SK-N-SH (cell line): ENCODE measurements at regions not wholly inside any gene's neighbourhood (a gene's known extent, or its start where the extent isn't known, plus 50 kb on each side); places are given as distances from the start of the nearest gene placed in this dataset.

Experiments
- CTCF ChIA-PET: fragments of 300-600, 350-600 bp; formaldehyde crosslinking; extraction: SDS; loops from one replicate; lab custom pipeline; 2021; lab: Yijun Ruan, JAX
- POLR2A ChIA-PET: fragments of 350-600 bp; sonication (Branson Sonifier 250); formaldehyde crosslinking; extraction: SDS; loops from one replicate; lab custom pipeline; 2020; ENCODE audit warnings: antibody characterized with exemption, inconsistent platforms; lab: Yijun Ruan, JAX
- DNase-seq: peaks from one replicate; pipeline ENCODE4 v3.0.0; 2012
- H2AFZ ChIP-seq: fragments of 200-600 bp; sonication (generic); 2 replicates; pipeline ENCODE4 v1.8.1; 2016; ENCODE audit warnings: antibody characterized with exemption, mild to moderate bottlenecking, low read depth
- H3F3A ChIP-seq: fragments of 200-600 bp; sonication (generic); replicated peaks from 2 replicates; pipeline ENCODE3; 2016; ENCODE audit warnings: antibody characterized with exemption, mild to moderate bottlenecking; ENCODE audit not compliant: insufficient read depth
- H3K27ac ChIP-seq, 2 experiments: fragments of 200-500 bp in 1 of 2; fragments of 200-600 bp in 1 of 2; sonication (Bioruptor generic) in 1 of 2; sonication (generic), shearing (Covaris generic) in 1 of 2; 2 replicates each; pipeline versions ENCODE4 v1.5.1 to v1.6.1; 2014 to 2016; ENCODE audit warnings: low read depth in 2 of 2, inconsistent platforms in 1 of 2, low read length in 1 of 2, mild to moderate bottlenecking in 1 of 2, mixed read lengths in 1 of 2
- H3K27me3 ChIP-seq: fragments of 200-600 bp; sonication (generic), shearing (Covaris generic); 2 replicates; pipeline ENCODE4 v1.6.1; 2016; ENCODE audit warnings: mixed run types; ENCODE audit not compliant: insufficient read depth
- H3K36me3 ChIP-seq, 2 experiments: fragments of 200-500 bp in 1 of 2; fragments of 200-600 bp in 1 of 2; sonication (Bioruptor generic) in 1 of 2; sonication (generic) in 1 of 2; replicated peaks in 1 of 2; 2 replicates each; pipeline versions ENCODE3 to v1.5.1; 2014 to 2016; ENCODE audit warnings: low read length in 1 of 2, mild to moderate bottlenecking in 1 of 2; ENCODE audit not compliant: insufficient read depth in 2 of 2, control insufficient read depth in 1 of 2
- H3K4me1 ChIP-seq, 2 experiments: fragments of 200-500 bp in 1 of 2; fragments of 200-600 bp in 1 of 2; sonication (Bioruptor generic) in 1 of 2; sonication (generic), shearing (Covaris generic) in 1 of 2; 2 replicates each; pipeline versions ENCODE4 v1.5.1 to v1.6.1; 2014 to 2016; ENCODE audit warnings: low read depth in 1 of 2, low read length in 1 of 2, mixed run types in 1 of 2; ENCODE audit not compliant: insufficient read depth in 2 of 2, control insufficient read depth in 1 of 2
- H3K4me2 ChIP-seq: fragments of 200-600 bp; sonication (generic), shearing (Covaris generic); 2 replicates; pipeline ENCODE4 v1.6.1; 2017; ENCODE audit warnings: mixed run types
- H3K4me3 ChIP-seq, 2 experiments: fragments of 200-500 bp in 1 of 2; fragments of 200-600 bp in 1 of 2; sonication (Bioruptor generic) in 1 of 2; sonication (generic), shearing (Covaris generic) in 1 of 2; 2 replicates each; pipeline versions ENCODE4 v1.5.1 to v1.8.1; 2014 to 2016; ENCODE audit warnings: low read depth in 2 of 2, inconsistent platforms in 1 of 2, low read length in 1 of 2, mild to moderate bottlenecking in 1 of 2, mixed read lengths in 1 of 2, moderate library complexity in 1 of 2
- H3K79me2 ChIP-seq: fragments of 200-600 bp; sonication (generic); 2 replicates; pipeline ENCODE4 v1.8.1; 2017; ENCODE audit warnings: mild to moderate bottlenecking; ENCODE audit not compliant: insufficient read depth
- H3K9ac ChIP-seq: fragments of 200-600 bp; sonication (generic); 2 replicates; pipeline ENCODE4 v1.6.1; 2017; ENCODE audit warnings: mixed run types
- H3K9me2 ChIP-seq: fragments of 200-600 bp; sonication (generic); 2 replicates; pipeline ENCODE4 v1.6.1; 2017; ENCODE audit warnings: mixed run types
- H3K9me3 ChIP-seq: fragments of 200-600 bp; sonication (generic); 2 replicates; pipeline ENCODE4 v1.6.1; 2017; ENCODE audit warnings: mixed run types, mild to moderate bottlenecking, moderate library complexity
- H4K20me1 ChIP-seq: fragments of 200-600 bp; sonication (generic); 2 replicates; pipeline ENCODE4 v1.6.1; 2017; ENCODE audit warnings: mild to moderate bottlenecking, mixed run types; ENCODE audit not compliant: insufficient read depth
- CHD2 ChIP-seq: fragments of 150-350 bp; IDR thresholded peaks from 2 replicates; pipeline ENCODE4 v1.6.1; 2018; ENCODE audit warnings: low read length; ENCODE audit not compliant: partially characterized antibody
- ELF1 ChIP-seq: IDR thresholded peaks from 2 replicates; pipeline ENCODE4 v1.4.0; 2012
- EP300 ChIP-seq, 2 experiments: IDR thresholded peaks; 2 replicates each; pipeline versions ENCODE4 v1.4.0 to v1.6.1; 2012; ENCODE audit warnings: borderline replicate concordance in 1 of 2, low read depth in 1 of 2, low read length in 1 of 2
- EZH2phosphoT487 ChIP-seq: fragments of 200-600 bp; sonication (generic); IDR thresholded peaks from 2 replicates; pipeline ENCODE4 v1.6.1; 2017; ENCODE audit warnings: low read depth, mixed run types, mild to moderate bottlenecking, antibody characterized with exemption, moderate library complexity, borderline replicate concordance
- FOSL2 ChIP-seq: IDR thresholded peaks from 2 replicates; pipeline ENCODE4 v1.4.0; 2012; ENCODE audit warnings: low read depth, mild to moderate bottlenecking, moderate library complexity, borderline replicate concordance
- GABPA ChIP-seq: IDR thresholded peaks from 2 replicates; pipeline ENCODE4 v1.4.0; 2012; ENCODE audit warnings: low read depth, mild to moderate bottlenecking
- NRF1 ChIP-seq: IDR thresholded peaks from 2 replicates; pipeline ENCODE4 v1.6.1; 2012; ENCODE audit warnings: low read depth, mild to moderate bottlenecking, low read length
- RAD21 ChIP-seq: IDR thresholded peaks from 2 replicates; pipeline ENCODE4 v1.6.1; 2012; ENCODE audit warnings: mild to moderate bottlenecking, low read length
- SIN3A ChIP-seq: IDR thresholded peaks from 2 replicates; pipeline ENCODE4 v1.6.1; 2012; ENCODE audit warnings: low read depth, mild to moderate bottlenecking, low read length, moderate library complexity, borderline replicate concordance
- SMC3 ChIP-seq: IDR thresholded peaks from 2 replicates; pipeline ENCODE4 v1.6.1; 2012; ENCODE audit warnings: low read depth, low read length, improper control_type of control experiment
- TAF1 ChIP-seq: IDR thresholded peaks from 2 replicates; pipeline ENCODE4 v1.6.1; 2012; ENCODE audit warnings: low read depth, mild to moderate bottlenecking, low read length, moderate library complexity, borderline replicate concordance
- TCF12 ChIP-seq: IDR thresholded peaks from 2 replicates; pipeline ENCODE4 v1.4.0; 2012
- TEAD4 ChIP-seq: IDR thresholded peaks from 2 replicates; pipeline ENCODE4 v1.4.0; 2012; ENCODE audit warnings: mild to moderate bottlenecking, borderline replicate concordance; ENCODE audit not compliant: insufficient read depth
- YY1 ChIP-seq: IDR thresholded peaks from 2 replicates; pipeline ENCODE4 v1.4.0; 2012; ENCODE audit warnings: low read depth, mild to moderate bottlenecking
- WGBS: methylation state at CpG from one replicate; pipeline ENCODE4 v1.1.6; 2017; ENCODE audit warnings: low lambda C conversion rate; 5-methylcytosine and 5-hydroxymethylcytosine counted together
- TF ChIP-seq, protein P1 (sequence below): IDR thresholded peaks from 2 replicates; pipeline ENCODE4 v1.4.0; 2012; ENCODE audit warnings: low read depth, borderline replicate concordance
- TF ChIP-seq, protein P2 (sequence below): IDR thresholded peaks from 2 replicates; pipeline ENCODE4 v1.4.0; 2012; ENCODE audit warnings: low read depth
- TF ChIP-seq, protein P3 (sequence below): fragments of 150-350 bp; IDR thresholded peaks from 2 replicates; pipeline ENCODE4 v1.6.1; 2016; ENCODE audit warnings: mild to moderate bottlenecking, low read depth, low read length
- TF ChIP-seq, protein P4 (sequence below): fragments of 200-600 bp; sonication (generic); IDR thresholded peaks from 2 replicates; pipeline ENCODE4 v1.6.1; 2017; ENCODE audit warnings: antibody characterized with exemption, mild to moderate bottlenecking, moderate library complexity

DNA sequence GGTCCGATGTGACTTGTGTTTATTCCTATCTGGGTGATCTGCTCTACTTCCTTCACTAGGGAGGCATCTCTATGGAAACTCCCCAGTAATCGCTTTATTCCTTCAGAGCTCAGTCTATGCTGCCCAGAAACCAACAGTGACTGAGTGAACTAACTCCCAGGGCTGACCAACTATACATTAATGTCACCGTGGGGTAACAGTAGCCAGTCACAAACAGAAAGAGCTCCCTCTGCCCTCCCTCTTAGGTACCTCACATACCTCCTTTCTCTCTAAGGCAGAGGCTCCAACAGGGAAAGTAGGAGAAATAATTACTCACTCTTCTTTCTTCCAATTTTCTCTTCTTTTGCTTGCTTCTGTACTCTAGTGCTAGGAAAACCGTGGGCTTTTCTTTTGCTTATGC, 855.0 kb downstream of the REEP3 start:
- Histone ChIP-seq H3K36me3 (no peaks in the 10 kb centered on the region), H3K9me3 (no peaks in the 10 kb centered on the region), H3K4me3 (no peak overlapping the region), H3K9me2 (no peaks in the 10 kb centered on the region), H3K27ac (no peak overlapping the region), H3K9ac (no peak overlapping the region), H3K27me3 (no peaks in the 10 kb centered on the region), H3K4me2 (no peak overlapping the region), H4K20me1 (no peaks in the 10 kb centered on the region), H3K79me2 (no peaks in the 10 kb centered on the region), H3F3A (no peaks in the 10 kb centered on the region), H3K4me1 (peaks cover 0 to 4% of the 10 kb centered on the region in 2 experiments; a peak in 1 of 4 replicates), H2AFZ (no peak overlapping the region)
- WGBS, result 28% methylated on average over 4 of the region's 4 CpGs
- POLR2A ChIA-PET, result interaction anchor here (1.1 kb wide), 1 partner anchor 152 kb away, joined by 3 read pairs; no protein-coding TSS in a partner anchor
- DNase-seq, result peak; percentile 9
- CTCF ChIA-PET, result interaction anchor here (1.1 kb wide), 1 partner anchor 16 kb away, joined by 3 read pairs; no protein-coding TSS in a partner anchor
- TF ChIP-seq CHD2, result no peak
- TF ChIP-seq, protein P1, sequence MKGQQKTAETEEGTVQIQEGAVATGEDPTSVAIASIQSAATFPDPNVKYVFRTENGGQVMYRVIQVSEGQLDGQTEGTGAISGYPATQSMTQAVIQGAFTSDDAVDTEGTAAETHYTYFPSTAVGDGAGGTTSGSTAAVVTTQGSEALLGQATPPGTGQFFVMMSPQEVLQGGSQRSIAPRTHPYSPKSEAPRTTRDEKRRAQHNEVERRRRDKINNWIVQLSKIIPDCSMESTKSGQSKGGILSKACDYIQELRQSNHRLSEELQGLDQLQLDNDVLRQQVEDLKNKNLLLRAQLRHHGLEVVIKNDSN, result no peak
- TF ChIP-seq NRF1, result no peak
- TF ChIP-seq ELF1, result no peak
- TF ChIP-seq SIN3A, result no peak
- TF ChIP-seq EP300 (IDR thresholded peaks at IDR 0.05; ENCODE audit: borderline replicate concordance in 1 of 2, low read depth in 1 of 2, low read length in 1 of 2), result no peak
- TF ChIP-seq TAF1, result no peak
- TF ChIP-seq EZH2phosphoT487, result no peak
- TF ChIP-seq, protein P2, sequence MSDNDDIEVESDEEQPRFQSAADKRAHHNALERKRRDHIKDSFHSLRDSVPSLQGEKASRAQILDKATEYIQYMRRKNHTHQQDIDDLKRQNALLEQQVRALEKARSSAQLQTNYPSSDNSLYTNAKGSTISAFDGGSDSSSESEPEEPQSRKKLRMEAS, result no peak
- TF ChIP-seq FOSL2, result no peak
- TF ChIP-seq YY1, result no peak
- TF ChIP-seq TCF12, result no peak
- no peak for TF ChIP-seq TEAD4
- TF ChIP-seq, protein P3, sequence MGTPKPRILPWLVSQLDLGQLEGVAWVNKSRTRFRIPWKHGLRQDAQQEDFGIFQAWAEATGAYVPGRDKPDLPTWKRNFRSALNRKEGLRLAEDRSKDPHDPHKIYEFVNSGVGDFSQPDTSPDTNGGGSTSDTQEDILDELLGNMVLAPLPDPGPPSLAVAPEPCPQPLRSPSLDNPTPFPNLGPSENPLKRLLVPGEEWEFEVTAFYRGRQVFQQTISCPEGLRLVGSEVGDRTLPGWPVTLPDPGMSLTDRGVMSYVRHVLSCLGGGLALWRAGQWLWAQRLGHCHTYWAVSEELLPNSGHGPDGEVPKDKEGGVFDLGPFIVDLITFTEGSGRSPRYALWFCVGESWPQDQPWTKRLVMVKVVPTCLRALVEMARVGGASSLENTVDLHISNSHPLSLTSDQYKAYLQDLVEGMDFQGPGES, result no peak
- no peak for TF ChIP-seq SMC3
- no peak for TF ChIP-seq GABPA

DNA sequence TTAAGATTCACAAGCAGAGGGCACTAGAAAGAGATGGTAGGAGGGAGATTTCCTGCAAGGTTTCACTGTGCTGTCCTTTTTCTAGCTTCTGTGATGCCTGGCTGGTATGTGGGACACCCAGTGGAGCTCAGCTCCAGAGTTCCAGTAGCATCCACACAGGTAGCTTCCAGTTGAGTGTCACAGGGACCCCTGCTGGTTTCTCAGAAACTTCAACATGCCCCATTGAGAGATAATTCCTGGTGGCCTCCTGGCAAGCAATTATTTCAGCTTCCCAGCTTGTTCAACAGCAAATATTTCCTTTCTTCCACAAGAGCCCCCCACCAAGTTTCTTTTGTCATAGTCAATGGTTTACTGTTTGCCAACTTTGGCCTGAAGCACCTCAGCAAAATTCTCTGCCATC, 858.7 kb downstream of the REEP3 start:
- no peak for DNase-seq
- Histone ChIP-seq H3K9me3 (no peaks in the 10 kb centered on the region), H2AFZ (no peak overlapping the region), H4K20me1 (no peaks in the 10 kb centered on the region), H3K4me1 (peaks cover 0 to 4% of the 10 kb centered on the region in 2 experiments; a peak in 1 of 4 replicates), H3K9ac (no peak overlapping the region), H3K27ac (no peak overlapping the region), H3K9me2 (no peaks in the 10 kb centered on the region), H3K4me2 (no peak overlapping the region), H3K79me2 (no peaks in the 10 kb centered on the region), H3K27me3 (no peaks in the 10 kb centered on the region), H3F3A (no peaks in the 10 kb centered on the region), H3K36me3 (no peaks in the 10 kb centered on the region), H3K4me3 (no peak overlapping the region)
- ChIA-PET CTCF (interaction anchor here (1.1 kb wide), 2 partner anchors 11 to 288 kb away, joined by 3 read pairs; no protein-coding TSS in a partner anchor), POLR2A (no interaction called here)
- TF ChIP-seq, protein P4, sequence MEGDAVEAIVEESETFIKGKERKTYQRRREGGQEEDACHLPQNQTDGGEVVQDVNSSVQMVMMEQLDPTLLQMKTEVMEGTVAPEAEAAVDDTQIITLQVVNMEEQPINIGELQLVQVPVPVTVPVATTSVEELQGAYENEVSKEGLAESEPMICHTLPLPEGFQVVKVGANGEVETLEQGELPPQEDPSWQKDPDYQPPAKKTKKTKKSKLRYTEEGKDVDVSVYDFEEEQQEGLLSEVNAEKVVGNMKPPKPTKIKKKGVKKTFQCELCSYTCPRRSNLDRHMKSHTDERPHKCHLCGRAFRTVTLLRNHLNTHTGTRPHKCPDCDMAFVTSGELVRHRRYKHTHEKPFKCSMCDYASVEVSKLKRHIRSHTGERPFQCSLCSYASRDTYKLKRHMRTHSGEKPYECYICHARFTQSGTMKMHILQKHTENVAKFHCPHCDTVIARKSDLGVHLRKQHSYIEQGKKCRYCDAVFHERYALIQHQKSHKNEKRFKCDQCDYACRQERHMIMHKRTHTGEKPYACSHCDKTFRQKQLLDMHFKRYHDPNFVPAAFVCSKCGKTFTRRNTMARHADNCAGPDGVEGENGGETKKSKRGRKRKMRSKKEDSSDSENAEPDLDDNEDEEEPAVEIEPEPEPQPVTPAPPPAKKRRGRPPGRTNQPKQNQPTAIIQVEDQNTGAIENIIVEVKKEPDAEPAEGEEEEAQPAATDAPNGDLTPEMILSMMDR, result peak; percentile 18; the same call in 1 of the 2 replicates
- TF ChIP-seq, protein P3, result no peak
- TF ChIP-seq RAD21, result peak; percentile 36
